MCF 10A (cell line): ENCODE measurements at regions not wholly inside any gene's neighbourhood (a gene's known extent, or its start where the extent isn't known, plus 50 kb on each side); places are given as distances from the start of the nearest gene placed in this dataset.

ENCODE experiments used
- BruUV-seq: library from RNA; stranded (reverse); fragments of 400-500 nt; replicated peaks from 2 replicates; lab custom pipeline; 2021; lab: Mats Ljungman, UMichigan
- CTCF ChIA-PET: fragments of 300-600 bp; sonication (Branson Sonifier 250); formaldehyde crosslinking; extraction: SDS; loops from one replicate; lab custom pipeline; 2021; ENCODE audit warnings: antibody characterized with exemption, inconsistent platforms; lab: Yijun Ruan, JAX
- POLR2A ChIA-PET: fragments of 300-600, 350-650 bp; sonication (Branson Sonifier 250); formaldehyde crosslinking; extraction: SDS; loops from one replicate; lab custom pipeline; 2020; ENCODE audit warnings: antibody characterized with exemption, inconsistent platforms; lab: Yijun Ruan, JAX
- DNase-seq: peaks from one replicate; pipeline ENCODE4 v3.0.0-alpha.2; 2018; ENCODE audit not compliant: unreplicated experiment
- H3K27ac Mint-ChIP-seq: one replicate; pipeline ENCODE4 v1.8.0; 2022; ENCODE audit warnings: mild to moderate bottlenecking, low read depth, mixed read lengths; ENCODE audit not compliant: unreplicated experiment
- H3K27me3 Mint-ChIP-seq: one replicate; pipeline ENCODE4 v1.8.0; 2022; ENCODE audit warnings: mixed read lengths; ENCODE audit not compliant: insufficient read depth, unreplicated experiment
- H3K36me3 Mint-ChIP-seq: one replicate; pipeline ENCODE4 v1.8.0; 2022; ENCODE audit warnings: mild to moderate bottlenecking, moderate library complexity, mixed read lengths; ENCODE audit not compliant: insufficient read depth, unreplicated experiment
- H3K4me1 Mint-ChIP-seq: one replicate; pipeline ENCODE4 v1.8.0; 2022; ENCODE audit warnings: mixed read lengths; ENCODE audit not compliant: insufficient read depth, unreplicated experiment
- H3K4me3 Mint-ChIP-seq: one replicate; pipeline ENCODE4 v1.8.0; 2022; ENCODE audit warnings: mild to moderate bottlenecking, moderate library complexity, mixed read lengths; ENCODE audit not compliant: unreplicated experiment
- H3K9me3 Mint-ChIP-seq: one replicate; pipeline ENCODE4 v1.8.0; 2022; ENCODE audit warnings: mixed read lengths; ENCODE audit not compliant: unreplicated experiment
- CTCF ChIP-seq: fragments of 200-600 bp; IDR thresholded peaks from one replicate; pipeline ENCODE4 v1.8.0; 2022; ENCODE audit warnings: antibody characterized with exemption, mild to moderate bottlenecking; ENCODE audit not compliant: unreplicated experiment
- intact Hi-C: fragments of 100-400 bp; cut with micrococcal nuclease; formaldehyde crosslinking; loops from 2 replicates; pipeline ENCODE4 v1.14.1; 2022

GRCh38 chr20:54355631-54356280 lies 119.6 kb upstream of the DOK5 start:
- TF ChIP-seq CTCF = no peak
- no peaks in the 10 kb centered on the region for H3K36me3 Mint-ChIP-seq
- intact Hi-C loops = no loop called here
- CTCF ChIA-PET = interaction anchor here (0.7 to 1.5 kb wide), 2 partner anchors 30 to 47 kb away, joined by 3 read pairs; no protein-coding TSS in a partner anchor
- no peak overlapping the region for H3K27ac Mint-ChIP-seq
- H3K4me1 Mint-ChIP-seq = peaks cover 12% of the 10 kb centered on the region
- no peak overlapping the region for H3K4me3 Mint-ChIP-seq
- H3K27me3 Mint-ChIP-seq = no peaks in the 10 kb centered on the region
- POLR2A ChIA-PET = interaction anchor here (0.5 kb wide), 1 partner anchor 223 kb away, joined by 3 read pairs; no protein-coding TSS in a partner anchor
- peak; percentile 49 for DNase-seq
- H3K9me3 Mint-ChIP-seq = no peaks in the 10 kb centered on the region
- no TSS peak for BruUV-seq

- DNase-seq = no peak
- H3K9me3 Mint-ChIP-seq = no peaks in the 10 kb centered on the region
- H3K4me3 Mint-ChIP-seq = no peak overlapping the region
- CTCF ChIA-PET = interaction anchor here (0.7 kb wide), 1 partner anchor 12 kb away, joined by 3 read pairs; no protein-coding TSS in a partner anchor
- POLR2A ChIA-PET = interaction anchor here (0.7 kb wide), 1 partner anchor 250 kb away, joined by 3 read pairs; no protein-coding TSS in a partner anchor
- intact Hi-C loops = no loop called here
- H3K36me3 Mint-ChIP-seq = no peaks in the 10 kb centered on the region
- no peaks in the 10 kb centered on the region for H3K27me3 Mint-ChIP-seq
- H3K27ac Mint-ChIP-seq = no peak overlapping the region
- TF ChIP-seq CTCF = no peak
- BruUV-seq = no TSS peak
- peaks cover 12% of the 10 kb centered on the region for H3K4me1 Mint-ChIP-seq
Measured at GRCh38 chr20:54356801-54357200, 118.6 kb upstream of the DOK5 start.

GRCh38 chr20:54361475-54361874 lies 113.9 kb upstream of the DOK5 start:
- H3K36me3 Mint-ChIP-seq = no peaks in the 10 kb centered on the region
- no peak overlapping the region for H3K27ac Mint-ChIP-seq
- H3K9me3 Mint-ChIP-seq = no peaks in the 10 kb centered on the region
- no peak for TF ChIP-seq CTCF
- DNase-seq = no peak
- H3K4me1 Mint-ChIP-seq = no peaks in the 10 kb centered on the region
- H3K4me3 Mint-ChIP-seq = no peak overlapping the region
- ChIA-PET POLR2A (interaction anchor here (0.6 kb wide), 2 partner anchors 139 to 1290 kb away, joined by 3 to 5 read pairs; no protein-coding TSS in a partner anchor), CTCF (interaction anchor here (0.6 to 1.0 kb wide), 2 partner anchors 11 to 193 kb away, joined by 3 read pairs; no protein-coding TSS in a partner anchor)
- BruUV-seq = no TSS peak
- H3K27me3 Mint-ChIP-seq = peaks cover 24% of the 10 kb centered on the region
- intact Hi-C loops = no loop called here

DNA sequence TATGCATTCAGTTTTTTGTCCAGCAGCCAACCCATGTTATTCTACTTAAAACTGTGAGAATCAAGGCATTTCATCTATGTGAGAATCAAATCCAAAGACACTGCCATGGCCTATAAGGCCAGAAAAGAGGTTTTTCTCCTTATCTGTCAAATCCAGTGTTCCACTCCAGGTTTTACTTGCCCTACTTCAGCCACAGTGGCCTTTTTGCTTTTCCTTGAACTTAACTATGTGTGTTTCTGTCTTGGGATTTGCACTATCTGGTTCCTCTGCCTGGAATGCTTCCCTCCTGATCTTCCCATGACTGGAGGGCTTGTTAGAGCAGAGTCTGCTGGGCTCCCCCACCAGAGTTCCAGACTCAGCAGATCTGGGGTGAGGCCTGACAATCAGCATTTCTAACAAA lies 113.1 kb upstream of the DOK5 start:
- H3K9me3 Mint-ChIP-seq = no peaks in the 10 kb centered on the region
- ChIA-PET CTCF (no interaction called here), POLR2A (no interaction called here)
- DNase-seq = no peak
- no peak overlapping the region for H3K27ac Mint-ChIP-seq
- no peaks in the 10 kb centered on the region for H3K4me1 Mint-ChIP-seq
- BruUV-seq = no TSS peak
- no peaks in the 10 kb centered on the region for H3K36me3 Mint-ChIP-seq
- H3K4me3 Mint-ChIP-seq = no peak overlapping the region
- intact Hi-C loops = no loop called here
- no peak for TF ChIP-seq CTCF
- peaks cover 24% of the 10 kb centered on the region for H3K27me3 Mint-ChIP-seq
